HG02610 (cell line): ENCODE measurements at regions not wholly inside any gene's neighbourhood (a gene's known extent, or its start where the extent isn't known, plus 50 kb on each side); places are given as distances from the start of the nearest gene placed in this dataset.
A peak's percentile ranks its signal among the peaks of the same experiment; 100 is the strongest.
"Not testable (repeated sequence)": the region's sequence is repeated elsewhere in the genome, so short reads cannot be mapped to it uniquely, and the experiment has no call there.

ENCODE experiments used
- ATAC-seq: cut with Tn5 transposase; IDR thresholded peaks from one replicate; pipeline ENCODE4 v1.9.1; 2021; ENCODE audit warnings: mild to moderate bottlenecking, moderate library complexity; ENCODE audit not compliant: unreplicated experiment

- ATAC-seq: no peak
Observed at GRCh38 chr5:106854105-106854687, 816.5 kb downstream of the EFNA5 start.

- ATAC-seq: no peak
Observed at GRCh38 chr5:106853266-106853665, 817.5 kb downstream of the EFNA5 start.

- no peak for ATAC-seq
Observed at GRCh38 chr5:106849266-106849665, 821.5 kb downstream of the EFNA5 start.

GRCh38 chr5:106843812-106844416 lies 826.8 kb downstream of the EFNA5 start:
- peak; percentile 63 for ATAC-seq

GRCh38 chr5:106833517-106833916 lies 837.2 kb downstream of the EFNA5 start:
- no peak for ATAC-seq

- ATAC-seq: no peak
Observed at GRCh38 chr5:106827061-106827460, 843.7 kb downstream of the EFNA5 start.

GRCh38 chr5:106825374-106825773 lies 845.4 kb downstream of the EFNA5 start:
- ATAC-seq: no peak

GRCh38 chr5:106822851-106823250 lies 847.9 kb downstream of the EFNA5 start:
- no peak for ATAC-seq

GRCh38 chr5:106818552-106818951 lies 852.2 kb downstream of the EFNA5 start:
- no peak for ATAC-seq

GRCh38 chr5:106814961-106815360 lies 855.8 kb downstream of the EFNA5 start:
- ATAC-seq: no peak

GRCh38 chr5:106801554-106801953 lies 869.2 kb downstream of the EFNA5 start:
- ATAC-seq: no peak

GRCh38 chr5:106797996-106798395 lies 872.7 kb downstream of the EFNA5 start:
- no peak for ATAC-seq

GRCh38 chr5:106796081-106796480 lies 874.7 kb downstream of the EFNA5 start:
- ATAC-seq: no peak

GRCh38 chr5:106784846-106785245 lies 885.9 kb downstream of the EFNA5 start:
- no peak for ATAC-seq

GRCh38 chr5:106780355-106780754 lies 890.4 kb downstream of the EFNA5 start:
- ATAC-seq: no peak

- ATAC-seq: not testable (repeated sequence)
Observed at GRCh38 chr5:106776515-106776914, 894.2 kb downstream of the EFNA5 start.

GRCh38 chr5:106768392-106768791 lies 902.3 kb downstream of the EFNA5 start:
- ATAC-seq: no peak

GRCh38 chr5:106766916-106767315 lies 903.8 kb downstream of the EFNA5 start:
- ATAC-seq: no peak

GRCh38 chr5:106759581-106759980 lies 911.2 kb downstream of the EFNA5 start:
- ATAC-seq: no peak

- no peak for ATAC-seq
Observed at GRCh38 chr5:106759152-106759551, 911.6 kb downstream of the EFNA5 start.

GRCh38 chr5:106757672-106758071 lies 913.1 kb downstream of the EFNA5 start:
- ATAC-seq: peak; percentile 64

GRCh38 chr5:106755789-106756188 lies 914.9 kb downstream of the EFNA5 start:
- no peak for ATAC-seq

GRCh38 chr5:106755066-106755465 lies 915.7 kb downstream of the EFNA5 start:
- no peak for ATAC-seq
